ENCODE measurements at regions not wholly inside any gene's neighbourhood (a gene's known extent, or its start where the extent isn't known, plus 50 kb on each side); places are given as distances from the start of the nearest gene placed in this dataset.
"Not testable (repeated sequence)": the region's sequence is repeated elsewhere in the genome, so short reads cannot be mapped to it uniquely, and the experiment has no call there.

- Mint-ChIP-seq H3K36me3 (no peaks in the 10 kb centered on the region), H3K27me3 (no peaks in the 10 kb centered on the region), H3K9me3 (ENCODE audit: low read depth) (peaks cover 3% of the 10 kb centered on the region), H3K27ac (no peak overlapping the region), H3K4me1 (no peaks in the 10 kb centered on the region), H3K4me3 (no peak overlapping the region)
- ATAC-seq (no peak), DNase-seq (no peak)
- CTCF ChIA-PET, result no interaction called here
Observed at GRCh38 chr3:20451170-20451569, 265.2 kb upstream of the SGO1 start.

GRCh38 chr3:20450611-20451010, 264.6 kb upstream of the SGO1 start:
- CTCF ChIA-PET, result no interaction called here
- H3K27me3 Mint-ChIP-seq, result no peaks in the 10 kb centered on the region
- no peak overlapping the region for H3K4me3 Mint-ChIP-seq
- no peaks in the 10 kb centered on the region for H3K36me3 Mint-ChIP-seq
- DNase-seq (no peak), ATAC-seq (no peak)
- H3K9me3 Mint-ChIP-seq (ENCODE audit: low read depth), result peaks cover 3% of the 10 kb centered on the region
- H3K4me1 Mint-ChIP-seq, result no peaks in the 10 kb centered on the region
- no peak overlapping the region for H3K27ac Mint-ChIP-seq

- no peak for DNase-seq
- Mint-ChIP-seq H3K4me1 (no peaks in the 10 kb centered on the region), H3K36me3 (no peaks in the 10 kb centered on the region), H3K27ac (no peak overlapping the region), H3K9me3 (ENCODE audit: low read depth) (no peaks in the 10 kb centered on the region), H3K4me3 (no peak overlapping the region), H3K27me3 (no peaks in the 10 kb centered on the region)
- ATAC-seq, result no peak
- CTCF ChIA-PET, result no interaction called here
Observed at GRCh38 chr3:20442846-20443245, 256.8 kb upstream of the SGO1 start.

GRCh38 chr3:20427268-20427667, 241.3 kb upstream of the SGO1 start:
- H3K27me3 Mint-ChIP-seq; ATAC-seq; DNase-seq; H3K27ac Mint-ChIP-seq; H3K4me3 Mint-ChIP-seq; CTCF ChIA-PET; H3K4me1 Mint-ChIP-seq; H3K9me3 Mint-ChIP-seq (ENCODE audit: low read depth); H3K36me3 Mint-ChIP-seq: not testable (repeated sequence)

GRCh38 chr3:20425138-20425537, 239.1 kb upstream of the SGO1 start:
- no peak overlapping the region for H3K27ac Mint-ChIP-seq
- no peak for ATAC-seq
- H3K4me3 Mint-ChIP-seq, result no peak overlapping the region
- no peak for DNase-seq
- no peaks in the 10 kb centered on the region for H3K36me3 Mint-ChIP-seq
- H3K27me3 Mint-ChIP-seq, result no peaks in the 10 kb centered on the region
- H3K4me1 Mint-ChIP-seq, result no peaks in the 10 kb centered on the region
- no peaks in the 10 kb centered on the region for H3K9me3 Mint-ChIP-seq (ENCODE audit: low read depth)
- CTCF ChIA-PET, result no interaction called here

- H3K27ac Mint-ChIP-seq, result no peak overlapping the region
- CTCF ChIA-PET, result no interaction called here
- no peak for DNase-seq
- H3K4me3 Mint-ChIP-seq, result no peak overlapping the region
- no peaks in the 10 kb centered on the region for H3K4me1 Mint-ChIP-seq
- no peaks in the 10 kb centered on the region for H3K27me3 Mint-ChIP-seq
- no peaks in the 10 kb centered on the region for H3K36me3 Mint-ChIP-seq
- H3K9me3 Mint-ChIP-seq (ENCODE audit: low read depth), result no peaks in the 10 kb centered on the region
- ATAC-seq, result no peak
Observed at GRCh38 chr3:20424086-20424485, 238.1 kb upstream of the SGO1 start.

GRCh38 chr3:20422391-20422790, 236.4 kb upstream of the SGO1 start:
- ATAC-seq, result no peak
- CTCF ChIA-PET, result no interaction called here
- no peaks in the 10 kb centered on the region for H3K4me1 Mint-ChIP-seq
- H3K36me3 Mint-ChIP-seq, result no peaks in the 10 kb centered on the region
- H3K27ac Mint-ChIP-seq, result no peak overlapping the region
- no peak for DNase-seq
- H3K9me3 Mint-ChIP-seq (ENCODE audit: low read depth), result no peaks in the 10 kb centered on the region
- no peak overlapping the region for H3K4me3 Mint-ChIP-seq
- no peaks in the 10 kb centered on the region for H3K27me3 Mint-ChIP-seq

GRCh38 chr3:20417388-20418108, 231.5 kb upstream of the SGO1 start:
- Mint-ChIP-seq H3K36me3 (no peaks in the 10 kb centered on the region), H3K4me3 (no peak overlapping the region), H3K27ac (no peak overlapping the region), H3K27me3 (no peaks in the 10 kb centered on the region), H3K4me1 (no peaks in the 10 kb centered on the region), H3K9me3 (ENCODE audit: low read depth) (no peaks in the 10 kb centered on the region)
- DNase-seq, result no peak
- CTCF ChIA-PET, result no interaction called here
- no peak for ATAC-seq

- H3K4me3 Mint-ChIP-seq, result no peak overlapping the region
- no peak for ATAC-seq
- CTCF ChIA-PET, result no interaction called here
Observed at GRCh38 chr3:20406611-20407011, 220.6 kb upstream of the SGO1 start.

GRCh38 chr3:20405744-20406143, 219.7 kb upstream of the SGO1 start:
- H3K4me3 Mint-ChIP-seq, result no peak overlapping the region
- ATAC-seq, result no peak
- CTCF ChIA-PET, result no interaction called here

More at GRCh38 chr3:20406611-20407011, 220.6 kb upstream of the SGO1 start:
- H3K4me1 Mint-ChIP-seq, result no peaks in the 10 kb centered on the region
- no peak for DNase-seq
- no peaks in the 10 kb centered on the region for H3K27me3 Mint-ChIP-seq
- no peaks in the 10 kb centered on the region for H3K9me3 Mint-ChIP-seq (ENCODE audit: low read depth)
- no peak overlapping the region for H3K27ac Mint-ChIP-seq
- no peaks in the 10 kb centered on the region for H3K36me3 Mint-ChIP-seq

GRCh38 chr3:20405231-20405630, 219.2 kb upstream of the SGO1 start:
- CTCF ChIA-PET, result no interaction called here
- DNase-seq (no peak), ATAC-seq (no peak)
- Mint-ChIP-seq H3K36me3 (no peaks in the 10 kb centered on the region), H3K4me1 (no peaks in the 10 kb centered on the region), H3K4me3 (no peak overlapping the region), H3K9me3 (ENCODE audit: low read depth) (no peaks in the 10 kb centered on the region), H3K27ac (no peak overlapping the region), H3K27me3 (no peaks in the 10 kb centered on the region)

More at GRCh38 chr3:20405744-20406143, 219.7 kb upstream of the SGO1 start:
- no peaks in the 10 kb centered on the region for H3K36me3 Mint-ChIP-seq
- H3K4me1 Mint-ChIP-seq, result no peaks in the 10 kb centered on the region
- DNase-seq, result no peak
- no peaks in the 10 kb centered on the region for H3K27me3 Mint-ChIP-seq
- H3K9me3 Mint-ChIP-seq (ENCODE audit: low read depth), result no peaks in the 10 kb centered on the region
- no peak overlapping the region for H3K27ac Mint-ChIP-seq

- no peak overlapping the region for H3K27ac Mint-ChIP-seq
- no peak for DNase-seq
- no peaks in the 10 kb centered on the region for H3K27me3 Mint-ChIP-seq
- no peaks in the 10 kb centered on the region for H3K4me1 Mint-ChIP-seq
- H3K36me3 Mint-ChIP-seq, result no peaks in the 10 kb centered on the region
- H3K9me3 Mint-ChIP-seq (ENCODE audit: low read depth), result no peaks in the 10 kb centered on the region
- no peak overlapping the region for H3K4me3 Mint-ChIP-seq
- no peak for ATAC-seq
- CTCF ChIA-PET, result interaction anchor here (1.3 kb wide), 1 partner anchor 10 kb away, joined by 4 read pairs; no protein-coding TSS in a partner anchor
Observed at GRCh38 chr3:20404741-20405100, 218.7 kb upstream of the SGO1 start.

- CTCF ChIA-PET, result interaction anchor here (1.3 kb wide), 1 partner anchor 10 kb away, joined by 4 read pairs; no protein-coding TSS in a partner anchor
- ATAC-seq, result no peak
Observed at GRCh38 chr3:20403986-20404740, 218.2 kb upstream of the SGO1 start.

GRCh38 chr3:20401253-20401652, 215.2 kb upstream of the SGO1 start:
- Mint-ChIP-seq H3K4me1 (no peaks in the 10 kb centered on the region), H3K9me3 (ENCODE audit: low read depth) (no peaks in the 10 kb centered on the region), H3K27me3 (no peaks in the 10 kb centered on the region), H3K4me3 (no peak overlapping the region), H3K27ac (no peak overlapping the region), H3K36me3 (no peaks in the 10 kb centered on the region)
- DNase-seq (no peak), ATAC-seq (no peak)
- CTCF ChIA-PET, result no interaction called here

More at GRCh38 chr3:20403986-20404740, 218.2 kb upstream of the SGO1 start:
- H3K27ac Mint-ChIP-seq, result no peak overlapping the region
- H3K9me3 Mint-ChIP-seq (ENCODE audit: low read depth), result no peaks in the 10 kb centered on the region
- no peak for DNase-seq
- H3K4me1 Mint-ChIP-seq, result no peaks in the 10 kb centered on the region
- no peak overlapping the region for H3K4me3 Mint-ChIP-seq
- H3K27me3 Mint-ChIP-seq, result no peaks in the 10 kb centered on the region
- no peaks in the 10 kb centered on the region for H3K36me3 Mint-ChIP-seq
